Fibroblast of lung (primary cell): ENCODE measurements at regions not wholly inside any gene's neighbourhood (a gene's known extent, or its start where the extent isn't known, plus 50 kb on each side); places are given as distances from the start of the nearest gene placed in this dataset.

Source experiments
- CTCF ChIP-seq, 2 donors: IDR thresholded peaks in 1 of 2; conservative IDR thresholded peaks in 1 of 2; 1 replicate in 1 of 2; 2 replicates in 1 of 2; pipeline ENCODE4 v1.5.1; 2011 to 2012; ENCODE audit warnings: low read length in 2 of 2, control low read depth in 1 of 2, inconsistent platforms in 1 of 2, low read depth in 1 of 2, mild to moderate bottlenecking in 1 of 2
- EZH2 ChIP-seq: IDR thresholded peaks from 2 replicates; pipeline ENCODE4 v1.5.1; 2012; ENCODE audit warnings: low read length, control low read depth, mild to moderate bottlenecking; ENCODE audit errors: missing control alignments

GRCh38 chr6:166718516-166718915 lies 91.5 kb upstream of the RPS6KA2 start:
- TF ChIP-seq CTCF (conservative IDR thresholded peaks at IDR 0.05 in 1 of 2, IDR thresholded peaks at IDR 0.05 in 1 of 2; ENCODE audit: low read depth in 1 of 2, low read length in 2 of 2) (no peak), EZH2 (no peak)
